GM12878 (cell line): ENCODE measurements at regions not wholly inside any gene's neighbourhood (a gene's known extent, or its start where the extent isn't known, plus 50 kb on each side); places are given as distances from the start of the nearest gene placed in this dataset.

Experiments
- ATAC-seq: fragments of 200-7000 bp; cut with Tn5 transposase; 3 replicates; pipeline ENCODE4 v1.9.1; 2020; ENCODE audit warnings: mild to moderate bottlenecking, moderate library complexity
- BruUV-seq: library from RNA; stranded (reverse); fragments of 400-500 nt; replicated peaks from 2 replicates; lab custom pipeline; 2021; lab: Mats Ljungman, UMichigan
- CTCF ChIA-PET: fragments of 300-600 bp; sonication (Branson Sonifier 250); formaldehyde crosslinking; extraction: SDS; loops from one replicate; lab custom pipeline; 2021; ENCODE audit warnings: inconsistent platforms; lab: Yijun Ruan, JAX
- POLR2A ChIA-PET: fragments of 350-600 bp; formaldehyde crosslinking; extraction: SDS; loops from one replicate; lab custom pipeline; 2021; ENCODE audit warnings: inconsistent platforms; lab: Charles Lee
- RAD21 ChIA-PET: fragments of 300-600 bp; sonication (Branson Sonifier 250); formaldehyde crosslinking; loops from one replicate; lab custom pipeline; 2023; ENCODE audit warnings: antibody characterized with exemption; ENCODE audit not compliant: unreplicated experiment; lab: Charles Lee
- SMC1A ChIA-PET: fragments of 300-600 bp; sonication (Branson Sonifier 250); formaldehyde crosslinking; loops from one replicate; lab custom pipeline; 2023; ENCODE audit not compliant: unreplicated experiment, uncharacterized antibody; lab: Charles Lee
- DNase-seq: peaks from one replicate; pipeline ENCODE4 v3.0.0-alpha.2; 2011; ENCODE audit warnings: low read depth, low spot score
- FAIRE-seq: peaks from 3 replicates; lab custom pipeline; 2011; peaks lifted over from hg19 to GRCh38; lab: Jason Lieb, UNC
- H2AFZ ChIP-seq: 2 replicates; pipeline ENCODE4 v1.6.0; 2011; ENCODE audit warnings: low read depth, low read length, control low read depth; ENCODE audit not compliant: control insufficient read depth
- H3K27ac ChIP-seq: 2 replicates; pipeline ENCODE4 v1.5.1; 2011; ENCODE audit warnings: control low read depth; ENCODE audit not compliant: control insufficient read depth, insufficient read depth
- H3K27me3 ChIP-seq, 2 experiments: replicated peaks in 1 of 2; 2 replicates each; pipeline versions ENCODE4 v1.6.0 to v1.6.1; 2011; ENCODE audit warnings: low read length in 1 of 2; ENCODE audit not compliant: control insufficient read depth in 2 of 2, insufficient read depth in 2 of 2
- H3K36me3 ChIP-seq, 2 experiments: 2 replicates each; pipeline ENCODE4 v1.5.1; 2011; ENCODE audit warnings: low read length in 1 of 2; ENCODE audit not compliant: control insufficient read depth in 2 of 2, insufficient read depth in 2 of 2
- H3K4me1 ChIP-seq: 2 replicates; pipeline ENCODE4 v1.6.1; 2011; ENCODE audit warnings: mild to moderate bottlenecking, low read length, moderate library complexity, mixed read lengths; ENCODE audit not compliant: control insufficient read depth, insufficient read depth
- H3K4me2 ChIP-seq: 2 replicates; pipeline ENCODE4 v1.6.0; 2011; ENCODE audit warnings: control low read depth; ENCODE audit not compliant: control insufficient read depth, insufficient read depth
- H3K4me3 ChIP-seq: fragments of 200-600 bp; sonication (generic); 2 replicates; pipeline ENCODE4 v1.5.1; 2016
- H3K79me2 ChIP-seq: 2 replicates; pipeline ENCODE4 v1.6.0; 2011; ENCODE audit warnings: low read length; ENCODE audit not compliant: control insufficient read depth, insufficient read depth
- H3K9ac ChIP-seq: 2 replicates; pipeline ENCODE4 v1.8.0; 2011; ENCODE audit warnings: low read length, control low read depth, mixed read lengths; ENCODE audit not compliant: control insufficient read depth, insufficient read depth
- H3K9me3 ChIP-seq: replicated peaks from 3 replicates; pipeline ENCODE4 v1.5.1; 2011; ENCODE audit warnings: mild to moderate bottlenecking, low read length; ENCODE audit not compliant: control insufficient read depth, insufficient read depth
- H4K20me1 ChIP-seq: 2 replicates; pipeline ENCODE4 v1.6.0; 2011; ENCODE audit not compliant: control insufficient read depth, insufficient read depth
- CEBPB ChIP-seq, 2 experiments: fragments of 150-350 bp in 1 of 2; IDR thresholded peaks; 2 replicates each; pipeline ENCODE4 v1.6.1; 2012 to 2014; ENCODE audit warnings: low read depth in 2 of 2, low read length in 2 of 2, borderline replicate concordance in 1 of 2, inconsistent platforms in 1 of 2
- EP300 ChIP-seq, 2 experiments: fragments of 150-350 bp in 1 of 2; IDR thresholded peaks; 2 replicates each; pipeline ENCODE4 v1.6.1; 2011 to 2012; ENCODE audit warnings: low read depth in 2 of 2, low read length in 2 of 2, borderline replicate concordance in 1 of 2, improper control_type of control experiment in 1 of 2, inconsistent platforms in 1 of 2; ENCODE audit not compliant: control insufficient read depth in 1 of 2
- GATAD2B ChIP-seq: fragments of 450-650 bp; conservative IDR thresholded peaks from 2 replicates; pipeline ENCODE4 v1.6.1; 2017; ENCODE audit warnings: low read depth, mild to moderate bottlenecking, moderate library complexity
- NFYB ChIP-seq: IDR thresholded peaks from 2 replicates; pipeline ENCODE4 v1.6.1; 2011; ENCODE audit warnings: low read depth, mild to moderate bottlenecking, low read length, improper control_type of control experiment, moderate library complexity; ENCODE audit not compliant: insufficient read depth
- POLR2AphosphoS2 ChIP-seq: IDR thresholded peaks from 2 replicates; pipeline ENCODE4 v1.6.1; 2011; ENCODE audit warnings: low read depth, mild to moderate bottlenecking, low read length, improper control_type of control experiment, moderate library complexity
- SIN3A ChIP-seq: IDR thresholded peaks from 2 replicates; pipeline ENCODE4 v1.6.1; 2012; ENCODE audit warnings: low read depth, low read length, improper control_type of control experiment
- SPI1 ChIP-seq: IDR thresholded peaks from 2 replicates; pipeline ENCODE4 v1.6.1; 2011; ENCODE audit warnings: low read depth, mild to moderate bottlenecking, low read length, moderate library complexity, borderline replicate concordance; ENCODE audit not compliant: insufficient read depth
- STAT3 ChIP-seq: IDR thresholded peaks from 2 replicates; pipeline ENCODE4 v1.6.1; 2011; ENCODE audit warnings: low read depth, low read length, improper control_type of control experiment
- WGBS: methylation state at CpG from one replicate; pipeline ENCODE4 v1.1.6; 2016; ENCODE audit warnings: low lambda C conversion rate; ENCODE audit not compliant: insufficient replicate concordance, insufficient coverage; ENCODE audit errors: missing lambda C conversion rate; 5-methylcytosine and 5-hydroxymethylcytosine counted together
- in situ Hi-C: fragments of 300-500 bp; cut with MboI; formaldehyde crosslinking; loops from 9 replicates; pipeline ENCODE4 v1.14.3; 2018; ENCODE audit warnings: mixed read lengths
- intact Hi-C: fragments of 100-400 bp; cut with micrococcal nuclease; formaldehyde crosslinking; loops from one replicate; pipeline ENCODE4 v1.14.2; 2022; ENCODE audit not compliant: unreplicated experiment
- TF ChIP-seq, protein P1 (sequence below): IDR thresholded peaks from 2 replicates; pipeline ENCODE4 v1.6.1; 2011; ENCODE audit warnings: borderline replicate concordance, low read depth, mild to moderate bottlenecking, moderate library complexity, mixed read lengths, low read length; ENCODE audit not compliant: insufficient read depth; ENCODE audit errors: extremely low read length
- TF ChIP-seq, protein P2 (sequence below): fragments of 450-650 bp; IDR thresholded peaks from 2 replicates; pipeline ENCODE4 v1.6.1; 2017; ENCODE audit warnings: mild to moderate bottlenecking, moderate library complexity
- TF ChIP-seq, protein P3 (sequence below): IDR thresholded peaks from 2 replicates; pipeline ENCODE4 v1.6.1; 2012; ENCODE audit warnings: mild to moderate bottlenecking, low read depth, low read length

DNA sequence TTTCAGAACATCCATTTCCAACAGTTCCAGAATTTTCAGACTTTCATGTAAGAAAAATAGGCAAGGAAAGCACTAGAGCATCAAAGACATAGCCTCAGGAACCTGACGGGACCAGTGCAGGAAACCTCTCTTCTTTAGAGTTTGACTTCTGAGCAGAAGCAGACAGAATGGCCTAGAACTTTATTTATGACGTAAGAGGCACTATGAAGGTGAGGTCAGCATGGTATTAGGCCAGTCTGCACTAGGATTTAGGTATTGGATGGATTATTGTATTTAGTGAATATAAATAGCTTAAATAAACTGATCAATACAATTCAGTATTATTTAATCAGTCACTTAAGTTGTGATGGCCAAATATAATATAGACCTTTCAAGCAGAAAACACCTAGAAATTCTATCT lies 117.6 kb downstream of the CYRIA start (continued):
- TF ChIP-seq CEBPB (IDR thresholded peaks at IDR 0.05; ENCODE audit: borderline replicate concordance in 1 of 2, low read depth in 2 of 2, low read length in 2 of 2) (no peak), POLR2AphosphoS2 (no peak), EP300 (IDR thresholded peaks at IDR 0.05; ENCODE audit: borderline replicate concordance in 1 of 2, control insufficient read depth in 1 of 2, low read depth in 2 of 2, low read length in 2 of 2) (no peak), NFYB (no peak), SIN3A (no peak), SPI1 (no peak)
- TF ChIP-seq, protein P1, sequence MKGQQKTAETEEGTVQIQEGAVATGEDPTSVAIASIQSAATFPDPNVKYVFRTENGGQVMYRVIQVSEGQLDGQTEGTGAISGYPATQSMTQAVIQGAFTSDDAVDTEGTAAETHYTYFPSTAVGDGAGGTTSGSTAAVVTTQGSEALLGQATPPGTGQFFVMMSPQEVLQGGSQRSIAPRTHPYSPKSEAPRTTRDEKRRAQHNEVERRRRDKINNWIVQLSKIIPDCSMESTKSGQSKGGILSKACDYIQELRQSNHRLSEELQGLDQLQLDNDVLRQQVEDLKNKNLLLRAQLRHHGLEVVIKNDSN, result no peak
- TF ChIP-seq, all 136 proteins: peak for 0

DNA sequence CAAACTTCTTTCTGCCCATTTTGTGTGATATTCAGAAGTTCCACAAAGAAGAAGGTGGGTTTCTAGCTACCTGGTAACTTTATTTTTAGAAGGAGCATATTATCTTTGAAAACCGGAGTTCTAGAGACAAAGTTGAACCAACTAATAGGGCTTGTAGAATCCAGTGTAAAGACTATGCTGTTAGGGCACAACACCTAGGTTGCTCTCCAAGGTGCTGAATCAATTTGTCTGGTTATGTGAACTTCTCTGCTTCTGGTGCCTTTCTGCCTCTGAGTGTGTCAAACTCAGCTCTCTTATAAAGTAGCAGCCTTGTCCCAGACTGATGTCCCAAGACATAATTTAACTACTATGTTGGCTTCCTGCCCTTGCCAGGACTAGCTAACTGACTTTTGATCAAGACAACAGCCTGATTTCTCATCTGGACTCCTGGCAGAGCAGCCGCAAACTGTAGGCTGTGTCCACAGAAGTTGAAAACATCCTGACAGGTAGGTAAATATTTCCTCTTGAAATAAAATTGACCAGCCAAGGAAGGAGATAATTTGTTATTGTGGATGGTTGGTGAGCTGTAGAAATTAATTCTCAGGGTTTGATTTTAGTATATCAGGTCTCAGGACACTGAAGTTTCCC lies 119.4 kb downstream of the CYRIA start:
- no peaks in the 10 kb centered on the region for H3K79me2 ChIP-seq
- WGBS, result 53% methylated on average over 2 of the region's 2 CpGs
- no peak overlapping the region for H3K27ac ChIP-seq
- TF ChIP-seq, protein P2, sequence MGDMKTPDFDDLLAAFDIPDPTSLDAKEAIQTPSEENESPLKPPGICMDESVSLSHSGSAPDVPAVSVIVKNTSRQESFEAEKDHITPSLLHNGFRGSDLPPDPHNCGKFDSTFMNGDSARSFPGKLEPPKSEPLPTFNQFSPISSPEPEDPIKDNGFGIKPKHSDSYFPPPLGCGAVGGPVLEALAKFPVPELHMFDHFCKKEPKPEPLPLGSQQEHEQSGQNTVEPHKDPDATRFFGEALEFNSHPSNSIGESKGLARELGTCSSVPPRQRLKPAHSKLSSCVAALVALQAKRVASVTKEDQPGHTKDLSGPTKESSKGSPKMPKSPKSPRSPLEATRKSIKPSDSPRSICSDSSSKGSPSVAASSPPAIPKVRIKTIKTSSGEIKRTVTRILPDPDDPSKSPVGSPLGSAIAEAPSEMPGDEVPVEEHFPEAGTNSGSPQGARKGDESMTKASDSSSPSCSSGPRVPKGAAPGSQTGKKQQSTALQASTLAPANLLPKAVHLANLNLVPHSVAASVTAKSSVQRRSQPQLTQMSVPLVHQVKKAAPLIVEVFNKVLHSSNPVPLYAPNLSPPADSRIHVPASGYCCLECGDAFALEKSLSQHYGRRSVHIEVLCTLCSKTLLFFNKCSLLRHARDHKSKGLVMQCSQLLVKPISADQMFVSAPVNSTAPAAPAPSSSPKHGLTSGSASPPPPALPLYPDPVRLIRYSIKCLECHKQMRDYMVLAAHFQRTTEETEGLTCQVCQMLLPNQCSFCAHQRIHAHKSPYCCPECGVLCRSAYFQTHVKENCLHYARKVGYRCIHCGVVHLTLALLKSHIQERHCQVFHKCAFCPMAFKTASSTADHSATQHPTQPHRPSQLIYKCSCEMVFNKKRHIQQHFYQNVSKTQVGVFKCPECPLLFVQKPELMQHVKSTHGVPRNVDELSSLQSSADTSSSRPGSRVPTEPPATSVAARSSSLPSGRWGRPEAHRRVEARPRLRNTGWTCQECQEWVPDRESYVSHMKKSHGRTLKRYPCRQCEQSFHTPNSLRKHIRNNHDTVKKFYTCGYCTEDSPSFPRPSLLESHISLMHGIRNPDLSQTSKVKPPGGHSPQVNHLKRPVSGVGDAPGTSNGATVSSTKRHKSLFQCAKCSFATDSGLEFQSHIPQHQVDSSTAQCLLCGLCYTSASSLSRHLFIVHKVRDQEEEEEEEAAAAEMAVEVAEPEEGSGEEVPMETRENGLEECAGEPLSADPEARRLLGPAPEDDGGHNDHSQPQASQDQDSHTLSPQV, result no peak
- TF ChIP-seq, protein P3, sequence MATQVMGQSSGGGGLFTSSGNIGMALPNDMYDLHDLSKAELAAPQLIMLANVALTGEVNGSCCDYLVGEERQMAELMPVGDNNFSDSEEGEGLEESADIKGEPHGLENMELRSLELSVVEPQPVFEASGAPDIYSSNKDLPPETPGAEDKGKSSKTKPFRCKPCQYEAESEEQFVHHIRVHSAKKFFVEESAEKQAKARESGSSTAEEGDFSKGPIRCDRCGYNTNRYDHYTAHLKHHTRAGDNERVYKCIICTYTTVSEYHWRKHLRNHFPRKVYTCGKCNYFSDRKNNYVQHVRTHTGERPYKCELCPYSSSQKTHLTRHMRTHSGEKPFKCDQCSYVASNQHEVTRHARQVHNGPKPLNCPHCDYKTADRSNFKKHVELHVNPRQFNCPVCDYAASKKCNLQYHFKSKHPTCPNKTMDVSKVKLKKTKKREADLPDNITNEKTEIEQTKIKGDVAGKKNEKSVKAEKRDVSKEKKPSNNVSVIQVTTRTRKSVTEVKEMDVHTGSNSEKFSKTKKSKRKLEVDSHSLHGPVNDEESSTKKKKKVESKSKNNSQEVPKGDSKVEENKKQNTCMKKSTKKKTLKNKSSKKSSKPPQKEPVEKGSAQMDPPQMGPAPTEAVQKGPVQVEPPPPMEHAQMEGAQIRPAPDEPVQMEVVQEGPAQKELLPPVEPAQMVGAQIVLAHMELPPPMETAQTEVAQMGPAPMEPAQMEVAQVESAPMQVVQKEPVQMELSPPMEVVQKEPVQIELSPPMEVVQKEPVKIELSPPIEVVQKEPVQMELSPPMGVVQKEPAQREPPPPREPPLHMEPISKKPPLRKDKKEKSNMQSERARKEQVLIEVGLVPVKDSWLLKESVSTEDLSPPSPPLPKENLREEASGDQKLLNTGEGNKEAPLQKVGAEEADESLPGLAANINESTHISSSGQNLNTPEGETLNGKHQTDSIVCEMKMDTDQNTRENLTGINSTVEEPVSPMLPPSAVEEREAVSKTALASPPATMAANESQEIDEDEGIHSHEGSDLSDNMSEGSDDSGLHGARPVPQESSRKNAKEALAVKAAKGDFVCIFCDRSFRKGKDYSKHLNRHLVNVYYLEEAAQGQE, result peak; percentile 97
- TF ChIP-seq STAT3 (no peak), GATAD2B (no peak)
- TF ChIP-seq, all 136 proteins: peak for 1
- Histone ChIP-seq H3K9me3 (no peaks in the 10 kb centered on the region), H2AFZ (no peak overlapping the region), H3K4me2 (no peak overlapping the region), H4K20me1 (no peaks in the 10 kb centered on the region), H3K9ac (no peak overlapping the region), H3K36me3 (no peaks in the 10 kb centered on the region), H3K4me1 (no peaks in the 10 kb centered on the region), H3K27me3 (no peaks in the 10 kb centered on the region), H3K4me3 (no peak overlapping the region)
- DNase-seq (no peak), ATAC-seq (peak; percentile 69), FAIRE-seq (no peak)
- in situ Hi-C loops, result no loop called here
- intact Hi-C loops, result no loop called here
- RAD21 ChIA-PET, result no interaction called here
- SMC1A ChIA-PET, result no interaction called here
- no TSS peak for BruUV-seq
- POLR2A ChIA-PET, result no interaction called here
- CTCF ChIA-PET, result interaction anchor here (1.1 to 1.3 kb wide), 2 partner anchors 21 to 63 kb away, joined by 6 to 11 read pairs; no protein-coding TSS in a partner anchor
